Coronary artery (tissue), 2 donors: ENCODE measurements at regions not wholly inside any gene's neighbourhood (a gene's known extent, or its start where the extent isn't known, plus 50 kb on each side); places are given as distances from the start of the nearest gene placed in this dataset.

Experiments used
- DNase-seq: peaks from one replicate; pipeline ENCODE4 v3.0.0-alpha.2; 2017; ENCODE audit warnings: low spot score
- H3K27ac ChIP-seq, 2 donors: fragments of 200-600 bp; sonication (generic); one replicate each; pipeline ENCODE4 v1.5.1; 2016 to 2019
- H3K4me3 ChIP-seq: fragments of 200-600 bp; sonication (generic); 2 replicates; pipeline ENCODE4 v1.5.1; 2016; ENCODE audit warnings: mild to moderate bottlenecking, moderate library complexity
- CTCF ChIP-seq: fragments of 200-600 bp; sonication (generic); IDR thresholded peaks from one replicate; pipeline ENCODE4 v1.5.1; 2019; ENCODE audit warnings: antibody characterized with exemption

- H3K27ac ChIP-seq, result no peak overlapping the region
- no peak overlapping the region for H3K4me3 ChIP-seq
- no peak for DNase-seq
- no peak for TF ChIP-seq CTCF
These were observed 109.2 kb downstream of the AASDHPPT start for GRCh38 chr11:106186630-106187029.

- TF ChIP-seq CTCF, result no peak
- no peak overlapping the region for H3K4me3 ChIP-seq
- no peak overlapping the region for H3K27ac ChIP-seq
- no peak for DNase-seq
These were observed 110.5 kb downstream of the AASDHPPT start for GRCh38 chr11:106187860-106188456.

GRCh38 chr11:106193956-106194355 lies 116.5 kb downstream of the AASDHPPT start:
- no peak overlapping the region for H3K27ac ChIP-seq
- TF ChIP-seq CTCF, result no peak

GRCh38 chr11:106197438-106197837 lies 120.0 kb downstream of the AASDHPPT start:
- Histone ChIP-seq H3K4me3 (no peak overlapping the region), H3K27ac (no peak overlapping the region)
- no peak for DNase-seq
- no peak for TF ChIP-seq CTCF

More at GRCh38 chr11:106193956-106194355, 116.5 kb downstream of the AASDHPPT start:
- H3K4me3 ChIP-seq, result no peak overlapping the region
- no peak for DNase-seq

- H3K4me3 ChIP-seq, result no peak overlapping the region
- no peak for TF ChIP-seq CTCF
- H3K27ac ChIP-seq, result no peak overlapping the region
- DNase-seq, result no peak
These were observed 125.6 kb downstream of the AASDHPPT start for GRCh38 chr11:106202935-106203620.

GRCh38 chr11:106208760-106209159 lies 131.3 kb downstream of the AASDHPPT start:
- DNase-seq, result no peak
- no peak overlapping the region for H3K27ac ChIP-seq
- TF ChIP-seq CTCF, result no peak
- H3K4me3 ChIP-seq, result no peak overlapping the region

GRCh38 chr11:106212081-106212480 lies 134.6 kb downstream of the AASDHPPT start:
- DNase-seq, result no peak
- TF ChIP-seq CTCF, result no peak
- H3K27ac ChIP-seq, result no peak overlapping the region

More at GRCh38 chr11:106212081-106212480, 134.6 kb downstream of the AASDHPPT start:
- no peak overlapping the region for H3K4me3 ChIP-seq
